IMR-90 (cell line): ENCODE measurements at regions not wholly inside any gene's neighbourhood (a gene's known extent, or its start where the extent isn't known, plus 50 kb on each side); places are given as distances from the start of the nearest gene placed in this dataset.
A peak's percentile ranks its signal among the peaks of the same experiment; 100 is the strongest.

Experiments used
- ATAC-seq: fragments of 200-7000 bp; cut with Tn5 transposase; 2 replicates; pipeline ENCODE4 v1.9.1; 2020; ENCODE audit warnings: low read depth, mild to moderate bottlenecking, moderate library complexity
- BruUV-seq: library from RNA; stranded (reverse); fragments of 400-500 nt; replicated peaks from 2 replicates; lab custom pipeline; 2021; lab: Mats Ljungman, UMichigan
- CTCF ChIA-PET: fragments of 300-600 bp; formaldehyde crosslinking; extraction: SDS; loops from one replicate; lab custom pipeline; 2021; ENCODE audit warnings: antibody characterized with exemption; lab: Yijun Ruan, JAX
- POLR2A ChIA-PET: fragments of 300-600 bp; sonication (Branson Sonifier 250); formaldehyde crosslinking; loops from one replicate; lab custom pipeline; 2022; ENCODE audit warnings: antibody characterized with exemption; ENCODE audit not compliant: unreplicated experiment; lab: Charles Lee
- DNase-seq: peaks from one replicate; pipeline ENCODE4 v3.0.0; 2013
- H2AFZ ChIP-seq: replicated peaks from 2 replicates; pipeline ENCODE3; 2013; ENCODE audit warnings: low read length, mild to moderate bottlenecking; ENCODE audit not compliant: poor library complexity
- H2AK5ac ChIP-seq: 2 replicates; pipeline ENCODE4 v1.6.1; 2013; ENCODE audit warnings: low read depth, low read length, inconsistent platforms
- H2AK9ac ChIP-seq: replicated peaks from 2 replicates; pipeline ENCODE3; 2013; ENCODE audit warnings: mild to moderate bottlenecking, low read depth, low read length, moderate library complexity; ENCODE audit not compliant: poor library complexity
- H2BK120ac ChIP-seq: 2 replicates; pipeline ENCODE4 v1.6.1; 2013; ENCODE audit warnings: low read depth, low read length, inconsistent platforms
- H2BK15ac ChIP-seq: 3 replicates; pipeline ENCODE4 v1.6.1; 2013; ENCODE audit warnings: low read depth, low read length, inconsistent platforms
- H2BK20ac ChIP-seq: 2 replicates; pipeline ENCODE4 v1.6.1; 2013; ENCODE audit warnings: low read depth, mild to moderate bottlenecking, inconsistent platforms, low read length, moderate library complexity
- H2BK5ac ChIP-seq: 2 replicates; pipeline ENCODE4 v1.6.1; 2013; ENCODE audit warnings: mild to moderate bottlenecking, low read depth, low read length, inconsistent platforms; ENCODE audit not compliant: poor library complexity, severe bottlenecking
- H3K14ac ChIP-seq: replicated peaks from 2 replicates; pipeline ENCODE4 v1.6.1; 2013; ENCODE audit warnings: low read depth, low read length, inconsistent platforms
- H3K18ac ChIP-seq: 2 replicates; pipeline ENCODE4 v1.6.1; 2013; ENCODE audit warnings: low read depth, low read length, control low read depth
- H3K23ac ChIP-seq: 2 replicates; pipeline ENCODE4 v1.6.1; 2013; ENCODE audit warnings: low read depth, low read length, inconsistent platforms
- H3K27ac ChIP-seq: 2 replicates; pipeline ENCODE4 v1.5.1; 2013; ENCODE audit warnings: mild to moderate bottlenecking, control low read depth, low read length; ENCODE audit not compliant: insufficient read depth
- H3K27me3 ChIP-seq: 2 replicates; pipeline ENCODE4 v1.6.1; 2013; ENCODE audit warnings: low read length; ENCODE audit not compliant: control insufficient read depth, insufficient read depth
- H3K36me3 ChIP-seq: 2 replicates; pipeline ENCODE4 v1.6.1; 2013; ENCODE audit warnings: low read length, mixed read lengths; ENCODE audit not compliant: control insufficient read depth, insufficient read depth
- H3K4ac ChIP-seq: 2 replicates; pipeline ENCODE4 v1.6.1; 2013; ENCODE audit warnings: low read depth, low read length, inconsistent platforms
- H3K4me1 ChIP-seq: 2 replicates; pipeline ENCODE4 v1.6.1; 2013; ENCODE audit warnings: low read length, mixed read lengths; ENCODE audit not compliant: control insufficient read depth, insufficient read depth
- H3K4me2 ChIP-seq: 2 replicates; pipeline ENCODE4 v1.6.1; 2013; ENCODE audit warnings: low read depth, mild to moderate bottlenecking, control low read depth, low read length, moderate library complexity
- H3K4me3 ChIP-seq: 2 replicates; pipeline ENCODE4 v1.5.1; 2013; ENCODE audit warnings: low read depth, mild to moderate bottlenecking, control low read depth, low read length, moderate library complexity; ENCODE audit not compliant: insufficient read depth
- H3K56ac ChIP-seq: 2 replicates; pipeline ENCODE4 v1.6.1; 2013; ENCODE audit warnings: low read length, inconsistent platforms; ENCODE audit not compliant: insufficient read depth; ENCODE audit errors: extremely low read depth
- H3K79me1 ChIP-seq, 2 experiments: 2 replicates each; pipeline ENCODE4 v1.6.1; 2013; ENCODE audit warnings: low read length in 2 of 2, inconsistent platforms in 1 of 2, low read depth in 1 of 2
- H3K9ac ChIP-seq: 2 replicates; pipeline ENCODE4 v1.6.1; 2013; ENCODE audit warnings: low read depth, low read length, control low read depth
- H3K9me1 ChIP-seq: 2 replicates; pipeline ENCODE4 v1.6.1; 2013; ENCODE audit warnings: low read length, inconsistent platforms; ENCODE audit not compliant: insufficient read depth
- H3K9me3 ChIP-seq: 2 replicates; pipeline ENCODE4 v1.6.1; 2013; ENCODE audit warnings: low read length; ENCODE audit not compliant: control insufficient read depth, insufficient read depth
- H4K20me1 ChIP-seq: 2 replicates; pipeline ENCODE4 v1.6.1; 2013; ENCODE audit warnings: low read length, inconsistent platforms; ENCODE audit not compliant: insufficient read depth
- H4K5ac ChIP-seq: 2 replicates; pipeline ENCODE4 v1.6.1; 2013; ENCODE audit warnings: mild to moderate bottlenecking, low read depth, low read length, control low read depth
- H4K8ac ChIP-seq, 2 experiments: 2 replicates each; pipeline ENCODE4 v1.6.1; 2013; ENCODE audit warnings: low read depth in 2 of 2, low read length in 2 of 2, control low read depth in 1 of 2, inconsistent platforms in 1 of 2
- H4K91ac ChIP-seq: 2 replicates; pipeline ENCODE4 v1.6.1; 2013; ENCODE audit warnings: low read depth, low read length, inconsistent platforms; ENCODE audit not compliant: insufficient read depth
- MAFK ChIP-seq: IDR thresholded peaks from 2 replicates; pipeline ENCODE4 v1.6.1; 2012; ENCODE audit warnings: low read depth, low read length, improper control_type of control experiment
- NFE2L2 ChIP-seq: fragments of 150-350 bp; IDR thresholded peaks from 2 replicates; pipeline ENCODE4 v1.6.1; 2016; ENCODE audit warnings: low read depth, mild to moderate bottlenecking, low read length
- RCOR1 ChIP-seq: IDR thresholded peaks from 2 replicates; pipeline ENCODE4 v1.6.1; 2012; ENCODE audit warnings: mild to moderate bottlenecking, low read length, improper control_type of control experiment; ENCODE audit not compliant: insufficient replicate concordance
- RFX5 ChIP-seq: IDR thresholded peaks from 2 replicates; pipeline ENCODE4 v1.8.0; 2012; ENCODE audit warnings: low read depth, mild to moderate bottlenecking, low read length, moderate library complexity
- WGBS, 2 experiments: methylation state at CpG; one replicate each; pipeline versions ENCODE4 v1.1.5 to v1.1.7; 2013; ENCODE audit warnings: missing lambda C conversion rate in 2 of 2; ENCODE audit not compliant: insufficient read length in 1 of 2; ENCODE audit errors: extremely low coverage in 2 of 2; 5-methylcytosine and 5-hydroxymethylcytosine counted together
- dilution Hi-C: fragments of 300-500 bp; cut with HindIII; formaldehyde crosslinking; loops from one replicate; pipeline ENCODE4 v1.14.3; 2018; ENCODE audit warnings: low sequenced_read_pairs; ENCODE audit not compliant: unreplicated experiment
- in situ Hi-C: fragments of 300-500 bp; cut with MboI; formaldehyde crosslinking; loops from 3 replicates; pipeline ENCODE4 v1.14.3; 2019; ENCODE audit warnings: low sequenced_read_pairs, inconsistent platforms, mixed read lengths
- intact Hi-C: fragments of 100-400 bp; cut with micrococcal nuclease; formaldehyde crosslinking; loops from 2 replicates; pipeline ENCODE4 v1.10.0; 2022
- TF ChIP-seq, protein P1 (sequence below): conservative IDR thresholded peaks from 2 replicates; pipeline ENCODE4 v1.5.1; 2012; ENCODE audit warnings: mild to moderate bottlenecking, low read depth, low read length, improper control_type of control experiment

DNA sequence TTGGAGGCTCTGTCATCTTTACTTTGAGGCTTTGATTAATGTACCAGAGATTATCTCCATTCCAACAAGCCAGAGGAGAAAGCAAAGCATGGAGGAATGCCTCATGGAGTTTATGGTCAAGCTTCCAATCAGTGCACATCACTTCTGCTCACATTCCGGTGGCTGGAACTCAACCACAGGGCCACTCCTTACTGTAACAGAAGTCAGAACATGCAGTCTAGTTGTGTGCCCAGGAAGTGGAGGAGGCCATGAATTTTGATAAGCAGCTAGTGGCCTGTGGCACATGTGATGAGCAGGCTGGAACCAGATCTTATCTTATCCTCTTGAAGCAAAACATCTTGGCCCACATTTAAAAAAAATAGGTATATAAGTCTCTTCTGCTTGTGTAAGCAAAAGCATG lies 258.9 kb upstream of the ARHGAP20 start:
- TF ChIP-seq, protein P1, sequence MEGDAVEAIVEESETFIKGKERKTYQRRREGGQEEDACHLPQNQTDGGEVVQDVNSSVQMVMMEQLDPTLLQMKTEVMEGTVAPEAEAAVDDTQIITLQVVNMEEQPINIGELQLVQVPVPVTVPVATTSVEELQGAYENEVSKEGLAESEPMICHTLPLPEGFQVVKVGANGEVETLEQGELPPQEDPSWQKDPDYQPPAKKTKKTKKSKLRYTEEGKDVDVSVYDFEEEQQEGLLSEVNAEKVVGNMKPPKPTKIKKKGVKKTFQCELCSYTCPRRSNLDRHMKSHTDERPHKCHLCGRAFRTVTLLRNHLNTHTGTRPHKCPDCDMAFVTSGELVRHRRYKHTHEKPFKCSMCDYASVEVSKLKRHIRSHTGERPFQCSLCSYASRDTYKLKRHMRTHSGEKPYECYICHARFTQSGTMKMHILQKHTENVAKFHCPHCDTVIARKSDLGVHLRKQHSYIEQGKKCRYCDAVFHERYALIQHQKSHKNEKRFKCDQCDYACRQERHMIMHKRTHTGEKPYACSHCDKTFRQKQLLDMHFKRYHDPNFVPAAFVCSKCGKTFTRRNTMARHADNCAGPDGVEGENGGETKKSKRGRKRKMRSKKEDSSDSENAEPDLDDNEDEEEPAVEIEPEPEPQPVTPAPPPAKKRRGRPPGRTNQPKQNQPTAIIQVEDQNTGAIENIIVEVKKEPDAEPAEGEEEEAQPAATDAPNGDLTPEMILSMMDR, result no peak
- no peak for TF ChIP-seq MAFK
- TF ChIP-seq RFX5, result no peak
- TF ChIP-seq RCOR1, result no peak
- 0 out of 2 replicates have a peak, but pooled peaks have one; percentile 2 for TF ChIP-seq NFE2L2
- no peak overlapping the region for H3K56ac ChIP-seq
- BruUV-seq, result no TSS peak
- peak overlapping the region; percentile 35 for H4K91ac ChIP-seq
- H3K18ac ChIP-seq, result no peak overlapping the region; the same call in none of the 2 replicates
- no peaks in the 10 kb centered on the region; the same call in 1 of the 2 replicates for H3K9me1 ChIP-seq
- H4K5ac ChIP-seq, result no peak overlapping the region
- CTCF ChIA-PET, result interaction anchor here (0.6 kb wide), 1 partner anchor 74 kb away, joined by 3 read pairs; no protein-coding TSS in a partner anchor
- H2AK5ac ChIP-seq, result peak overlapping the region; percentile 71
- no peaks in the 10 kb centered on the region for H4K20me1 ChIP-seq
- no peaks in the 10 kb centered on the region for H3K27me3 ChIP-seq
- WGBS, 2 experiments, result no CpG with 5 or more reads among the region's 1 CpG
- no peaks in the 10 kb centered on the region for H3K36me3 ChIP-seq
- no peak overlapping the region for H3K9ac ChIP-seq
- H3K4me3 ChIP-seq, result no peak overlapping the region
- in situ Hi-C loops (no loop called here), dilution Hi-C loops (no loop called here), intact Hi-C loops (loop anchor here (5.0 kb wide), 1 partner anchor 259 kb away; the partner anchor contains the start of gene ARHGAP20)
- peaks cover 9% of the 10 kb centered on the region for H3K4me1 ChIP-seq
- H3K9me3 ChIP-seq, result no peaks in the 10 kb centered on the region
- H3K4me2 ChIP-seq, result no peak overlapping the region
- peak overlapping the region; percentile 14; the same call in 1 of the 2 replicates for H3K27ac ChIP-seq
- peak overlapping the region; percentile 94 for H2BK5ac ChIP-seq
- DNase-seq (peak; percentile 69), ATAC-seq (peak; percentile 64)
- POLR2A ChIA-PET, result no interaction called here
- no peak overlapping the region for H3K23ac ChIP-seq
- peak overlapping the region; percentile 48 for H3K4ac ChIP-seq
- peak overlapping the region; percentile 59 for H2BK120ac ChIP-seq
- H3K14ac ChIP-seq, result peak overlapping the region; percentile 41; the same call in 1 of the 2 replicates
- peak overlapping the region; percentile 60; the same call in 1 of the 3 replicates for H2BK15ac ChIP-seq
- H2BK20ac ChIP-seq, result peak overlapping the region; percentile 13
- no peaks in the 10 kb centered on the region for H3K79me1 ChIP-seq
- no peak overlapping the region for H2AK9ac ChIP-seq
- H2AFZ ChIP-seq, result peak overlapping the region; percentile 38
- peak overlapping the region in 1 of 2 experiments; percentile 68; a peak in 1 of 4 replicates for H4K8ac ChIP-seq
